Tibial nerve (tissue), 4 donors: ENCODE measurements at regions not wholly inside any gene's neighbourhood (a gene's known extent, or its start where the extent isn't known, plus 50 kb on each side); places are given as distances from the start of the nearest gene placed in this dataset. TPM values are rescaled to one million over a fixed set of nuclear protein-coding genes. Genes with fewer than 3 reads are reported as not detected.
"Not testable (repeated sequence)": the region's sequence is repeated elsewhere in the genome, so short reads cannot be mapped to it uniquely, and the experiment has no call there.

Source experiments
- DNase-seq, 2 donors: peaks; one replicate each; pipeline ENCODE4 v3.0.0-alpha.2; 2019; ENCODE audit warnings: low spot score in 2 of 2
- H3K27ac ChIP-seq, 4 donors: fragments of 200-600 bp; sonication (generic) in 3 of 4; one replicate each; pipeline ENCODE4 v1.5.1; 2017 to 2019; ENCODE audit warnings: mild to moderate bottlenecking in 1 of 4
- H3K27me3 ChIP-seq, 2 donors: fragments of 200-600 bp; sonication (generic) in 1 of 2; one replicate each; pipeline versions ENCODE4 v1.5.1 to v1.6.0; 2017 to 2019
- H3K36me3 ChIP-seq, 3 donors: fragments of 200-600 bp; sonication (generic); one replicate each; pipeline ENCODE4 v1.5.1; 2018 to 2019
- H3K4me1 ChIP-seq, 4 donors: fragments of 200-600 bp; sonication (generic) in 3 of 4; one replicate each; pipeline ENCODE4 v1.5.1; 2017 to 2019
- H3K4me3 ChIP-seq, 4 donors: fragments of 200-600 bp; sonication (generic) in 3 of 4; one replicate each; pipeline ENCODE4 v1.5.1; 2017 to 2019; ENCODE audit warnings: mild to moderate bottlenecking in 1 of 4, moderate library complexity in 1 of 4
- H3K9me3 ChIP-seq, 4 donors: fragments of 200-600 bp; sonication (generic) in 3 of 4; one replicate each; pipeline ENCODE4 v1.5.1; 2017 to 2019
- WGBS, 2 donors: methylation state at CpG; one replicate each; pipeline ENCODE4 v1.1.5; 2018; 5-methylcytosine and 5-hydroxymethylcytosine counted together
- small RNA-seq: library from RNA; depleted of rRNA; stranded (forward); fragments of <200 nt; gene quantifications from one replicate; pipeline ENCODE3, GENCODE V24; 2016

DNA sequence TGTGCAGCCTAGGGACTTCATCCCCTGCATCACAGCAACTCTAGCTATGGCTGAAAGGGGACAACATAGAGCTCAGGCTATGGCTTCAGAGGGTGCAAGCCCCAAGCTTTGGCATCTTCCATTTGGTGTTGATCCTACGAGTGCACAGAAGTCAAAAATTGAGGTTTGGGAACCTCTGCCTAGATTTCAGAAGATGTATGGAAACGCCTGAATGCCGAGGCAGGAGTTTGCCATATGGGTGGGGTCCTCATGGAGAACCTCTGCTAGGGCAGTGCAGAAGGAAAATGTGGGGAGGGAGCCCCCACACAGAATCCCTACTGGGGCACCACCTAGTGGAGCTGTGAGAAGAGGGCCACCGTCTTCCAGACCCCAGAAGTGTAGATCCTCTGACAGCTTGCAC lies 543.0 kb upstream of the TPTE start:
- H3K4me1 ChIP-seq, H3K27ac ChIP-seq, H3K36me3 ChIP-seq, H3K9me3 ChIP-seq, H3K4me3 ChIP-seq, DNase-seq, H3K27me3 ChIP-seq: not testable (repeated sequence)
- 57 to 60% methylated on average over 4 of the region's 4 CpGs for WGBS, 2 donors

DNA sequence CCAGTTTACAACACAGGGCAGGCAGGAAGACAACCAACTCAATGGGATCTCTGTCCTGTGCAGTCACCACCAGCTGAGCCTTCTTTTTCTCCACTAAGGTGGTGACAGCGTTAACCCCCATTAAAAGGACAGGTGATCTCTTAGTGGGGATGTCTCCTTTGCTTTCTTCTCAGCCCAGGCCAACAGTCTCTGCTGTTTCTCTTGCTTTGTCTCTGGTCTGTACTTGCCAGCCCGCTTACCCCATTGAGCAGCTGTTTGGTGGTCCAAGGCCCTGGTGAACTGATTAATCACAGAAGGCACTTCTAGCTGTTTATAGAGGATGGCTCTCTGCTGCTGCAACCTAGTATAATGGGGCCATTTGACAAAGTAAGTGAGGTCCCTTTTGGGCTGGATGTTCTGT lies 523.9 kb upstream of the TPTE start:
- not testable (repeated sequence) for H3K36me3 ChIP-seq, H3K27ac ChIP-seq, H3K4me3 ChIP-seq, H3K4me1 ChIP-seq, H3K27me3 ChIP-seq, H3K9me3 ChIP-seq, DNase-seq
- WGBS, 2 donors: 41 to 43% methylated on average over 2 of the region's 2 CpGs

- not testable (repeated sequence) for H3K4me1 ChIP-seq, H3K27me3 ChIP-seq, DNase-seq, H3K36me3 ChIP-seq, H3K4me3 ChIP-seq, H3K27ac ChIP-seq
- WGBS, 2 donors: 43 to 53% methylated on average over 6 of the region's 6 CpGs
- H3K9me3 ChIP-seq: peaks cover 0 to 16% (median 0%) of the 10 kb centered on the region in 4 donors
Measured at GRCh38 chr21:10002762-10003313, 518.5 kb upstream of the TPTE start.

DNA sequence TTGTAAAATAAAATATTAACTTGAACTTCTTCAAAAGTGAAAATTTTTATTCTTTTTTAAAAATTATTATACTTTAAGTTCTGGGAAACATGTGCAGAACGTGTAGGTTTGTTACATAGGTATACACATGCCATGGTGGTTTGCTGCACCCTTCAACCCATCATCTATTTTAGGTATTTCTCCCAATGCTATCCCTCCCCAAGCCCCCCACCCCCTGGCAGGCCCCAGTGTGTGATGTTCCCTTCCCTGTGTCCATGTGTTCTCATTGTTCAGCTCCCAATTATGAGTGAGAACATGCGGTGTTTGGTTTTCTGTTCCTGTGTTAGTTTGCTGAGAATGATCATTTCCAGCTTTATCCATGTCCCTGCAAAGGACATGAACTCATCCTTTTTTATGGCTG lies 515.6 kb upstream of the TPTE start:
- DNase-seq, H3K4me3 ChIP-seq, H3K27me3 ChIP-seq, H3K4me1 ChIP-seq, H3K36me3 ChIP-seq, H3K27ac ChIP-seq: not testable (repeated sequence)
- whole genome bisulfite sequencing, 2 donors: 59 to 67% methylated on average over 2 of the region's 2 CpGs
- H3K9me3 ChIP-seq: peaks cover 0 to 19% (median 0%) of the 10 kb centered on the region in 4 donors

DNA sequence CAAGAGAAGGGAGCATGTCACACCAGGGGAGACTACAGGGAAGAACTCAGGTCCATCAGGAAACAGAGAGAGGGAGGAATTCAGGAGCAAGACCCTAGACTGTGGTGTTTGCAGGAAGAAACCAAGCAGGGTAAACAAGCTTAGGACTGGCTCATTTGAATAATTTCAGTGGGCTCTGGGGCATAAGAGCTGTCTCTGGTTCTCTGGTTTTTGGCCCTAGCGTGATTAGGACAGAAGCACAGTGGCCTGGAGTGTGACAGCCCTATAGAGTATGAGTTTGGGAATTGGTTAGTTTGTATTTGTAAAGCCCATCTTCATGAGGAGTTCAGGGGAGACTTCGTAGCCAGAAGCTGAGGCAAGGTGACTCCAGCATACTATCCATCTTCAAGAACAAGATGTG lies 504.4 kb upstream of the TPTE start:
- not testable (repeated sequence) for H3K36me3 ChIP-seq, H3K27ac ChIP-seq

GRCh38 chr21:10017757-10018156 lies 503.6 kb upstream of the TPTE start:
- not testable (repeated sequence) for DNase-seq, H3K27ac ChIP-seq, H3K27me3 ChIP-seq, H3K4me1 ChIP-seq, H3K4me3 ChIP-seq, H3K36me3 ChIP-seq
- 59 to 64% methylated on average over 4 of the region's 4 CpGs for WGBS, 2 donors
- peaks cover 0 to 11% (median 0%) of the 10 kb centered on the region in 4 donors for H3K9me3 ChIP-seq

More for the DNA sequence above, 504.4 kb upstream of the TPTE start:
- H3K4me3 ChIP-seq, H3K4me1 ChIP-seq, H3K9me3 ChIP-seq, H3K27me3 ChIP-seq, DNase-seq: not testable (repeated sequence)
- 36 to 41% methylated on average over 2 of the region's 2 CpGs for WGBS, 2 donors

GRCh38 chr21:10021462-10021861 lies 499.9 kb upstream of the TPTE start:
- H3K4me1 ChIP-seq, H3K27me3 ChIP-seq, H3K27ac ChIP-seq, H3K4me3 ChIP-seq, H3K36me3 ChIP-seq, DNase-seq: not testable (repeated sequence)
- WGBS, 2 donors: 66 to 72% methylated on average over 3 of the region's 3 CpGs
- H3K9me3 ChIP-seq: peaks cover 0 to 11% (median 0%) of the 10 kb centered on the region in 4 donors

- not testable (repeated sequence) for DNase-seq, H3K27ac ChIP-seq, H3K4me1 ChIP-seq, H3K4me3 ChIP-seq, H3K36me3 ChIP-seq, H3K27me3 ChIP-seq
- WGBS, 2 donors: 70 to 74% methylated on average over 2 of the region's 2 CpGs
- H3K9me3 ChIP-seq: peaks cover 0 to 10% (median 0%) of the 10 kb centered on the region in 4 donors
Measured at GRCh38 chr21:10022745-10023144, 498.6 kb upstream of the TPTE start.

Small RNA genes lying in the stretch of these regions (small RNA-seq; reads per million reads assigned to genes)
- gene AC018692.3: not detected
- 0.38 reads per million for gene RF00003
- not detected for gene RF00156
- not detected for gene RN7SL52P
